ENCODE measurements at regions not wholly inside any gene's neighbourhood (a gene's known extent, or its start where the extent isn't known, plus 50 kb on each side); places are given as distances from the start of the nearest gene placed in this dataset.

DNA sequence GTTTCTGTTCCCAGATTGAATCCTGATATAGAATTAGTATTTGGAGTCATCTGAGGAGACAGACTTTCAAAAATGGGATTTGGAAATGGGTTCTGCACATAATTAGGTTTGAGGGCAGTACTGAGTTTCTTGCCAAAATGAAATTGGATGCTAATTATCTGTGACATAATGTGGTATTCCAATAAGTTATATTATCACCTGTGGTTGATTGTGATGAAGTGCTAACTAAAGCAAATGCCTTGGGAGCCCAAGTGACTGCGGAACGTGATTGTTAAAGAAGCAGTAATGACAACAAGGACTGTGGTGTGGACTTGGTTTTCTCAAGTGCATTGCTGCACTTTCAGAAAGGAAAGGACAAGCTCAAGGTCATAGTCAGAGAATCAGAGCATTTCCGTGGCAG lies 337.0 kb downstream of the IPO8 start:
- 90% methylated on average over 3 of the region's 3 CpGs for WGBS
- Histone ChIP-seq H3K9me3 (ENCODE audit: control insufficient read depth in 4 of 4, low read length in 3 of 4) (no peaks in the 10 kb centered on the region), H3K27ac (ENCODE audit: low read depth in 1 of 2, low read length in 2 of 2) (no peak overlapping the region), H3K27me3 (ENCODE audit: control insufficient read depth in 4 of 4, insufficient read depth in 4 of 4, low read length in 3 of 4) (no peaks in the 10 kb centered on the region), H3K4me1 (ENCODE audit: control insufficient read depth in 4 of 4, insufficient read depth in 4 of 4, low read length in 3 of 4) (no peaks in the 10 kb centered on the region), H3K9ac (ENCODE audit: low read depth in 1 of 2, low read length in 2 of 2) (no peak overlapping the region), H3K36me3 (ENCODE audit: control insufficient read depth in 4 of 4, insufficient read depth in 3 of 4, low read depth in 1 of 4, low read length in 3 of 4) (no peaks in the 10 kb centered on the region), H3K4me3 (ENCODE audit: low read depth in 1 of 3, low read length in 3 of 3) (no peak overlapping the region)
- DNase-seq (ENCODE audit: low spot score), result no peak
- TF ChIP-seq RXRA (IDR thresholded peaks at IDR 0.05) (no peak), NR2F2 (IDR thresholded peaks at IDR 0.05) (no peak), RAD21 (IDR thresholded peaks at IDR 0.05) (no peak), YY1 (IDR thresholded peaks at IDR 0.05) (no peak), JUND (IDR thresholded peaks at IDR 0.05) (no peak), HNF4A (conservative IDR thresholded peaks at IDR 0.05) (no peak), EGR1 (IDR thresholded peaks at IDR 0.05; ENCODE audit: low read depth in 2 of 2) (no peak), TAF1 (conservative IDR thresholded peaks at IDR 0.05) (no peak)
- TF ChIP-seq, protein P1, sequence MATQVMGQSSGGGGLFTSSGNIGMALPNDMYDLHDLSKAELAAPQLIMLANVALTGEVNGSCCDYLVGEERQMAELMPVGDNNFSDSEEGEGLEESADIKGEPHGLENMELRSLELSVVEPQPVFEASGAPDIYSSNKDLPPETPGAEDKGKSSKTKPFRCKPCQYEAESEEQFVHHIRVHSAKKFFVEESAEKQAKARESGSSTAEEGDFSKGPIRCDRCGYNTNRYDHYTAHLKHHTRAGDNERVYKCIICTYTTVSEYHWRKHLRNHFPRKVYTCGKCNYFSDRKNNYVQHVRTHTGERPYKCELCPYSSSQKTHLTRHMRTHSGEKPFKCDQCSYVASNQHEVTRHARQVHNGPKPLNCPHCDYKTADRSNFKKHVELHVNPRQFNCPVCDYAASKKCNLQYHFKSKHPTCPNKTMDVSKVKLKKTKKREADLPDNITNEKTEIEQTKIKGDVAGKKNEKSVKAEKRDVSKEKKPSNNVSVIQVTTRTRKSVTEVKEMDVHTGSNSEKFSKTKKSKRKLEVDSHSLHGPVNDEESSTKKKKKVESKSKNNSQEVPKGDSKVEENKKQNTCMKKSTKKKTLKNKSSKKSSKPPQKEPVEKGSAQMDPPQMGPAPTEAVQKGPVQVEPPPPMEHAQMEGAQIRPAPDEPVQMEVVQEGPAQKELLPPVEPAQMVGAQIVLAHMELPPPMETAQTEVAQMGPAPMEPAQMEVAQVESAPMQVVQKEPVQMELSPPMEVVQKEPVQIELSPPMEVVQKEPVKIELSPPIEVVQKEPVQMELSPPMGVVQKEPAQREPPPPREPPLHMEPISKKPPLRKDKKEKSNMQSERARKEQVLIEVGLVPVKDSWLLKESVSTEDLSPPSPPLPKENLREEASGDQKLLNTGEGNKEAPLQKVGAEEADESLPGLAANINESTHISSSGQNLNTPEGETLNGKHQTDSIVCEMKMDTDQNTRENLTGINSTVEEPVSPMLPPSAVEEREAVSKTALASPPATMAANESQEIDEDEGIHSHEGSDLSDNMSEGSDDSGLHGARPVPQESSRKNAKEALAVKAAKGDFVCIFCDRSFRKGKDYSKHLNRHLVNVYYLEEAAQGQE (IDR thresholded peaks at IDR 0.05), result no peak

DNA sequence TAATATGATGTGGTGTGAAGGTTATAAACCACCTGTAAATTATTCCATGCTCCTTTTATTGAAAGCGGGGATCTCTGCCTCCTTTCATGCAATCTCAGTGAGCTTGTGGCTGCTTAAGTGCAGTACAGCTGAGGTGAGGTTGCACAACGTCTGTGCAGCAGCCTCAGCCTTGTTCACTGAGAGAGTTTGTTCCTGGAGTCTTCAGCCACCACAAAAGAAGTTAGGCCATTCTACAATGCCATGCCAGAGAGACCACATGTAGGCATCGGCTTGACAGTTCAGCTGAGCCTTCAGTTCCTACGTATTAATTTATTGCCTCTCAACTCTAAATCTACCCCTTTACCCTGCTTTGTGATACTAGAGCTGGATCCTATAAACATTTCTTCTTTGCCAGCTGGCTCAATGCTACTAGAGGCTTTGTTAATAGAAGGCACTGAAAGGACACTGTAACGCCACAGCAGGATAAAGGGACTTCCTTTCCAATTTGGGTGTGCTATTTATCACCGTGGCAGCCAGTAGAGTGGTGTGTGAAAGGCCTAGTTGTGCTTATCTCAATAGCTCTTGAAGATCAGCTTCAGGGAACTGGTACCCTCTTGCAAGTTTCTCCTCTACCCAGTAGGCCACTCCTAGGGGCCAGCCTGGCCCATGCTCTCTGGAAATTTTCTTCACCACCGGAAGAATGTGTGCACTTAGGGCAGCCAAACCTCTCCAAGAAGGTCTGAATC lies 337.7 kb downstream of the IPO8 start:
- Histone ChIP-seq H3K27me3 (ENCODE audit: control insufficient read depth in 4 of 4, insufficient read depth in 4 of 4, low read length in 3 of 4) (no peaks in the 10 kb centered on the region), H3K27ac (ENCODE audit: low read depth in 1 of 2, low read length in 2 of 2) (no peak overlapping the region), H3K4me3 (ENCODE audit: low read depth in 1 of 3, low read length in 3 of 3) (no peak overlapping the region), H3K4me1 (ENCODE audit: control insufficient read depth in 4 of 4, insufficient read depth in 4 of 4, low read length in 3 of 4) (no peaks in the 10 kb centered on the region), H3K9me3 (ENCODE audit: control insufficient read depth in 4 of 4, low read length in 3 of 4) (no peaks in the 10 kb centered on the region), H3K9ac (ENCODE audit: low read depth in 1 of 2, low read length in 2 of 2) (no peak overlapping the region), H3K36me3 (ENCODE audit: control insufficient read depth in 4 of 4, insufficient read depth in 3 of 4, low read depth in 1 of 4, low read length in 3 of 4) (no peaks in the 10 kb centered on the region)
- TF ChIP-seq HNF4A (conservative IDR thresholded peaks at IDR 0.05) (no peak), JUND (IDR thresholded peaks at IDR 0.05) (no peak), HNF4G (IDR thresholded peaks at IDR 0.05) (no peak), RXRA (IDR thresholded peaks at IDR 0.05) (no peak), SP1 (IDR thresholded peaks at IDR 0.05) (no peak), FOXA1 (IDR thresholded peaks at IDR 0.05) (no peak), YY1 (IDR thresholded peaks at IDR 0.05) (no peak), GABPA (IDR thresholded peaks at IDR 0.05 in 1 of 2, conservative IDR thresholded peaks at IDR 0.05 in 1 of 2) (no peak), FOXA2 (IDR thresholded peaks at IDR 0.05) (no peak), EGR1 (IDR thresholded peaks at IDR 0.05; ENCODE audit: low read depth in 2 of 2) (no peak), TAF1 (conservative IDR thresholded peaks at IDR 0.05) (no peak)
- TF ChIP-seq, protein P2, sequence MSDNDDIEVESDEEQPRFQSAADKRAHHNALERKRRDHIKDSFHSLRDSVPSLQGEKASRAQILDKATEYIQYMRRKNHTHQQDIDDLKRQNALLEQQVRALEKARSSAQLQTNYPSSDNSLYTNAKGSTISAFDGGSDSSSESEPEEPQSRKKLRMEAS (IDR thresholded peaks at IDR 0.05), result no peak
- TF ChIP-seq, protein P3, sequence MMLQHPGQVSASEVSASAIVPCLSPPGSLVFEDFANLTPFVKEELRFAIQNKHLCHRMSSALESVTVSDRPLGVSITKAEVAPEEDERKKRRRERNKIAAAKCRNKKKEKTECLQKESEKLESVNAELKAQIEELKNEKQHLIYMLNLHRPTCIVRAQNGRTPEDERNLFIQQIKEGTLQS (IDR thresholded peaks at IDR 0.05), result no peak
- TF ChIP-seq, protein P4, sequence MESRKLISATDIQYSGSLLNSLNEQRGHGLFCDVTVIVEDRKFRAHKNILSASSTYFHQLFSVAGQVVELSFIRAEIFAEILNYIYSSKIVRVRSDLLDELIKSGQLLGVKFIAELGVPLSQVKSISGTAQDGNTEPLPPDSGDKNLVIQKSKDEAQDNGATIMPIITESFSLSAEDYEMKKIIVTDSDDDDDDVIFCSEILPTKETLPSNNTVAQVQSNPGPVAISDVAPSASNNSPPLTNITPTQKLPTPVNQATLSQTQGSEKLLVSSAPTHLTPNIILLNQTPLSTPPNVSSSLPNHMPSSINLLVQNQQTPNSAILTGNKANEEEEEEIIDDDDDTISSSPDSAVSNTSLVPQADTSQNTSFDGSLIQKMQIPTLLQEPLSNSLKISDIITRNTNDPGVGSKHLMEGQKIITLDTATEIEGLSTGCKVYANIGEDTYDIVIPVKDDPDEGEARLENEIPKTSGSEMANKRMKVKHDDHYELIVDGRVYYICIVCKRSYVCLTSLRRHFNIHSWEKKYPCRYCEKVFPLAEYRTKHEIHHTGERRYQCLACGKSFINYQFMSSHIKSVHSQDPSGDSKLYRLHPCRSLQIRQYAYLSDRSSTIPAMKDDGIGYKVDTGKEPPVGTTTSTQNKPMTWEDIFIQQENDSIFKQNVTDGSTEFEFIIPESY (IDR thresholded peaks at IDR 0.05), result no peak
- TF ChIP-seq, protein P1 (IDR thresholded peaks at IDR 0.05), result no peak
- DNase-seq (ENCODE audit: low spot score), result no peak
- 72% methylated on average over 7 of the region's 7 CpGs for WGBS
